GM18907 (cell line): ENCODE measurements at regions not wholly inside any gene's neighbourhood (a gene's known extent, or its start where the extent isn't known, plus 50 kb on each side); places are given as distances from the start of the nearest gene placed in this dataset.

Experiments used
- ATAC-seq: cut with Tn5 transposase; IDR thresholded peaks from one replicate; pipeline ENCODE4 v1.9.1; 2021; ENCODE audit warnings: mild to moderate bottlenecking, moderate library complexity; ENCODE audit not compliant: unreplicated experiment

DNA sequence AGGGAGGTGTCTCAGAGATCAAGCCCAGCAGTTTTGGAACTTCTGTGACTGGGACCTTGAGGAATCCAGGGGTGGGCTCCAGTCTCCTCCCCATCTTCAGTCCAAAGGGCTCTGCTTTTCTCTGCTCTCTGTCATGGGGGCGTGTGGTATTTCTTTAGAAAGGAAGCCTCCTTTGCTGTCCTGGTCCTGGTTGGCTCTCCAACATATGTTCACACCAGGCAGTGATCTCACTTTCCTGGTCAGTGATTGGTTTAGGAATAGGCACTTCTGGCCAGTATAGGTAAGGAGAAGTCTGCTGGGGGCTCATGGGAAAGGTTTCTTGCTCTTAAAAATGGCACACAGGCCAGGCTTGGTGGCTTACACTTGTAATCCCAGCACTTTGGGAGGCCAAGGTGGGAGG lies 115.5 kb upstream of the HAAO start:
- ATAC-seq = no peak

GRCh38 chr2:42906557-42907411 lies 114.4 kb upstream of the HAAO start:
- no peak for ATAC-seq

DNA sequence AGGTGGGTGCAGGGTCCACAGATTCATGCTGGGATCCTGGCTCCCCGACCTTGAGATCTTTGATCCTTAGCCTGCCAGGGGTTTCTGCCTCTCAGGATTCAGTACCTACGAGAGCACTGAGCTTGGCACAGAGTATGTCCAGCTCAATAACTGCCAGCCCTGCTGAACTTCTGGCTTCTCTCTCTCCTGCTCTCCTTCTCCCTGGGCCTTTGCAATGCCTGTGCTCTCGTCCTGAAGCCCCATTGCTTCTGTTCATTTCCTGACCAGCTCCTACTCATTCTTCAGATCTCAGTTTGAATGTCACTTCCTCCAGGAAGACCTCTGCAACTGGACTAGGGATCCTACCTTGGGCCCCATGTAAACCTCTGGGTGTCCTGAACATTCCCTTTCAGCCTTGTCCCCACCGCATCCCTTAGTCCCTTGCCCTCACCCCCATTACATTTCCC lies 113.8 kb upstream of the HAAO start:
- no peak for ATAC-seq

DNA sequence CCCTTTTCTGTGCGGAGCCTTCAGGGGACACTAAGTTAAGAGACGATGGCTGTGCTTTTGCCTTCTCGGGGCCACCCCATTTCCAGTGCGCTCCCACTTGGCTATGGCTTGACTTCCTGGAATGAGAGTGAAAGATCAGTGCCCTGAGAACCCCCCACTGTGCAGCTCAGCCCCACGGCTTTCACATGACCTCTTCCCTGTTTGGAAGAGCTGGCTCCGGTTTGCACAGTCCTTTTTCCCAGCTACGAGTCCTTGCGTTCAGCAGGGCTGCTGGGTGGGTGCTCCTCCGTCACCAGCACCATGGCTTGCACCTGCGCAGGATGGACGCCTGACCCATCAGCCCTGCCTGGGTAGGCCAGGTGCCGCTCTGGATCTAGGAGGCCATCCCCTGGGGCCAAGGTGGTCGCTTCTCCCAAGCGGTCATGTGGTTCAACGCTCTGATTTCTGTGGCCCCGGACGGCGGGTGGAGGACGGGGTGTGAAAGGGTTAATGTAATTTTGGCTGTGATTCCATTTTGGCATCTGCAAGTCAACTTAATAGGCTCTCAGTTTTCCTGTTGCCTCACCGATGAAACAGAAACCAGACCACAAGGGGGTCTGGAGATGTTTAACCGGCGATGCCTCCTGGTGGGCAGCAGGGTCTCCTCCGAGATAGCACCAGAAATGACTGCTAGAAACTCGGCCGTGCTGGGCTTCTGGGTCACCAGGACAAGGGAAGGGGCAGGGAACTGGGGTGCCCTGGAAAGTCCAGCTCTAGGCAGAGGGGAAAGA lies 113.1 kb upstream of the HAAO start:
- no peak for ATAC-seq

- ATAC-seq = no peak
Observed at GRCh38 chr2:42904576-42904876, 112.1 kb upstream of the HAAO start.

DNA sequence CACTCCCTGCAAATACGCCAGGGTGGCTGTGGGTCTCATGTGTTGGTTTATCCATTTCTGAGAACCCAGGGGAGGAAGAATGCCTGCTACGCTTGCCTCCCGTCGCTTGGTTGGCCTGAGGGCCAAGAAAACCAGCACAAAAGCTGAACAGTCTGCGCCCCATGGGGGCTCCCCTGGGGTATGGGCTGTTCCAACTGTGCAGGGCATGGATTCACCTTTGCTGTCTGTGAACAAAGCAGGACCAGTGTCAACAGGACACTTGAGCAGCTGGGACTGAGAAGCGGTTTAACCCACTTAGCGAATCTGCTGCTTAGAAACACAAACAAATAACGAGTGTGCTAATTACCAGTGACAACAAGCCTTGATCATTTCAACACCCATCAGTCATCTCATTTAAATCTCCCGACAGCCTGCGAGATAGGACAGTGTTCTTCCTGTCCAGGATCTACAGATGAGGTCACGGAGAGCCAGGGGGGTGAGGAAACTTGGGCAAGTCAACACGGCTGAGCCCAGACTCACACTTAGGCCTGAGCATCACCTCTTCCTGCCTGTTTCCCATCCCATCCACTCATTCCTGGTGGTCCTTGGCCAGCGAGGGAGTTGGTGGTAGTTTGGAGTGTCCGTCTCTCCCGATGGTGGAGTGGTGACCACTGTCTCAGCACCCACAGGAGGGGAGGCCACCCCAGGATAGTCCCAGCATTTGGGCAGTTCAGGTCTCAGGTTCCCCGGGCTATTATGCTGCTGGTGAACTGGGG lies 111.6 kb upstream of the HAAO start:
- no peak for ATAC-seq

- ATAC-seq = no peak
Observed at GRCh38 chr2:42902939-42903709, 110.7 kb upstream of the HAAO start.

DNA sequence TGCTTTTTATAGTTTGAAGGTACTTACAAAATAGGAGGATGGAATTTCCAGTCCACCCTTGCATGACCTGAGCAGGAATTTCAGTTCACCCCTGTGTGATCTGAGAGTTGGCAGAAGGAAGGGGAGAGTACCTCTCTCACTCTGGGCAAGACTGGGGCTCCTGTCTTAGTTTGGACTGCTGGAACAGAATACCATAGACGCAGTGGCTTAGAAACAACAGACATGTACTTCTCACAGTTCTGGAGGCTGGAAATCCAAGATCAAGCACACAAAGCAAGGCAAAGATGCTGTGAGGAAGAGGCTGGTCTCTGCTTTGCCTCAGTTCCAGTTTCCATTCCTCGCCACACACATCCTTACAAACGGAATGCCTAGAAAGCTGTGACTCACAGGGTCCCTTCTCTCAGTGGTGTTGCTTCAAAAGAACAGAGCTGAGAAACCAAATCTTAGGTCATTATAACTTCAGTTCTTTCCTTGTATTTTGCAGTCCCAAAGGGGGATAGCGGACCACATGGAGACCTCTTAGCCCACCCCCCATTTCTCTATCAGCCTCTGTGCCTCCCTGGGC lies 108.8 kb upstream of the HAAO start:
- ATAC-seq = no peak

GRCh38 chr2:42900289-42900891 lies 108.0 kb upstream of the HAAO start:
- no peak for ATAC-seq

DNA sequence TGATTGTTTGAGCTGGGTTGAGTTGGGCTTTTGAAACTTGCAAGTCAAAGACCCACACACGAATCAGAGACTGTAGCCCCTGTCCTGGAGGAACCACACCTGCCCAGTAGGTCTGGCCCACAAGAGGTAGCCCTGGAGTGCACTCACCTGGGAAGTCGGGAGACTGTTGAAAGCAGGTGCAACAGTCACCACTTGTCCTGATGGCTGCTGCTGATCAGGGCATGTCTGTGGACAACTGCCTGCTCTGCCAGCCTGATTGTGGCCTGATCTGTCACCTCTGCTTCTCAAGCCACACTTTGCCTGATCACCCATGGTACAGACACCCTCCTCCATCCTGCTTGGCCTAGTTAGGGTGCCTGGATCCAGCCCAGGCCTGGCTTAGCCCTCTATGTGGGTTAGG lies 105.0 kb upstream of the HAAO start:
- no peak for ATAC-seq

DNA sequence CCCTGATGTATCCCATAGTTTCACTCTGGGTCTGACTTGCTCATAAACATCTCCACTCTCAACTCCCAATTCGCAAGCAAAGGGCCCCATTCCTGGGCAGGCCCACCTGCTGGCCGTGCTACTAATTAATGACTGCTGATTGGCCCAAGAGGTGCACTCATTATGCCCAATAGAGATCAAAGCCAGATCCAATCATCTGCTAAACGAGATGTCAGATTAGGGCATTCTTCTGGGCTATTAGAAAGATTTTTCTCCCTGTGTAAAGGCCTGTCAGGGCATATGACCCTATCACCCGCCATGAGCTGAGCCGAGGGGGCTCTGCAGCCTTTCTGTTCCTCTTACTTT lies 103.4 kb upstream of the HAAO start:
- no peak for ATAC-seq

- ATAC-seq = no peak
Observed at GRCh38 chr2:42895134-42895790, 102.9 kb upstream of the HAAO start.

GRCh38 chr2:42893047-42893758 lies 100.8 kb upstream of the HAAO start:
- ATAC-seq = no peak

DNA sequence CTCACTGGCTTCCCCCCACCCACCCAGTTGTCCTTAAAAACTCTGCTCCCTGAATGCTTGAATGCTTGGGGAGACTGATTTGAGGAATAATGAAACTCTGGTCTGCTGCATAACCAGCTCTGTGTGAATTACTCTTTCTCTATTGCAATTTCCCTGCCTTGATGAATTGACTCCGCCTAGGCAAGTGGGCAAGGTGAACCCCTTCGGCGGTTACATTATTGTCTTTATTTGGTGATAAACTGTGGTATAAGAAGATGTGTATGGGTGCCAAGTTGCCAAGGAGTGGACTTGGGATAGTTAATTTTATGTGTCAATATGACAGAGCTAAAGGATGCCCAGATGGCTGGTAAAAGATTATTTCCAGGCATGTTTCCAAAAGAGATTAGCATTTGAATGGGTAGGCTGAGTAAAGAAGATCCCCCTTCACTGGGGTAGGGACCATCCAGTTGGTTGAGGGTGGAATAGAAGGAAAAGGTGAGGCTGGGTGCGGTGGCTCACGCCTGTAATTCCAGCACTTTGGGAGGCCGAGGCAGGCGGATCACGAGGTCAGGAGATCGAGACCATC lies 98.5 kb upstream of the HAAO start:
- no peak for ATAC-seq

GRCh38 chr2:42888321-42889245 lies 96.2 kb upstream of the HAAO start:
- no peak for ATAC-seq

GRCh38 chr2:42886921-42887320 lies 94.5 kb upstream of the HAAO start:
- no peak for ATAC-seq

DNA sequence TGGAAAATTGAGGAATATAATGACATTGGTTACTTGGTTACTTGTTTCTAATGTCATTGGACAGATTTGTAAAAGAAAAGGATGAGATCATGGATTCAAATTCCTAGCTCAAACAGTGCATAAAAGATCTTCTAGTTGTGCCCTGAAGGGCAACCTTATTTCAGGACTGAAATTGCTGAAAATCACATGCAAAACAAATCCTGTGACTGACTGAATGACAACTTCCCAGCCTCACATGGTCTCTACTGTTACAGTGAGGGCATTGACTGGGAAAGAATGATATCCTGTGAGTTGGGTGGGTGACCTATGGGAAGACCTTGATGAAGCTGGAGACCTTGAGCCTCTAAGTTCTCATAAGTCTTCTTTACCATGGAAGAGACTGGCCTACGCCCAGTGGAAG lies 90.4 kb upstream of the HAAO start:
- ATAC-seq = no peak

DNA sequence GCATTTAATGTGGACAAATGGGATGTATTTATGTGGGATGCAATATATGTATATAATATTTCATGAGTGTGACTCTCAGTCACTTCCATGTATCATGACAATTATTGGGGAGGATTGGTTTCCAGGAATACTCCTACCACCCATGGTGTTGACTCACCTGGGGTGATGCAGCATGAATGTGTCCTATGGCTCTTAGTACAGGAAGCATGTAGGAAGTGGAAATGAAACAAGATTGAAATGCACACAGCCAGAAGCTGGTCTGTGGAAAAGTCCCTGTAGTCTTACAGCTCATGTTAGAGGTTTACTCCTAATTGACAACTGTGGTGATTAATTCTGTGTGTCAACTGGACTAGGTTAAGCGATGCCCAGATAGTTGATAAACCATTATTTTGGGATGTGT lies 89.3 kb upstream of the HAAO start:
- ATAC-seq = no peak
